PC-9 (cell line): ENCODE measurements at regions not wholly inside any gene's neighbourhood (a gene's known extent, or its start where the extent isn't known, plus 50 kb on each side); places are given as distances from the start of the nearest gene placed in this dataset.

Experiments
- BruUV-seq: library from RNA; stranded (reverse); fragments of 400-500 nt; replicated peaks from 2 replicates; lab custom pipeline; 2021; lab: Mats Ljungman, UMichigan
- CTCF ChIA-PET: fragments of 300-600 bp; sonication (Branson Sonifier 250); formaldehyde crosslinking; loops from one replicate; lab custom pipeline; 2022; ENCODE audit warnings: antibody characterized with exemption; lab: Charles Lee
- POLR2A ChIA-PET: fragments of 300-600 bp; sonication (Branson Sonifier 250); formaldehyde crosslinking; loops from one replicate; lab custom pipeline; 2022; ENCODE audit warnings: antibody characterized with exemption; ENCODE audit not compliant: unreplicated experiment; lab: Charles Lee
- DNase-seq, 2 experiments: peaks; one replicate each; pipeline versions ENCODE4 v3.0.0 to v3.0.0-alpha.2; 2015 to 2022; ENCODE audit warnings: mixed read lengths in 1 of 2
- H2AFZ ChIP-seq: fragments of 200-600 bp; sonication (generic); 2 replicates; pipeline ENCODE4 v1.8.1; 2017; ENCODE audit warnings: antibody characterized with exemption
- H3F3A ChIP-seq: fragments of 200-600 bp; sonication (generic); 2 replicates; pipeline ENCODE4 v1.8.1; 2017; ENCODE audit warnings: antibody characterized with exemption, mild to moderate bottlenecking, low read depth; ENCODE audit not compliant: insufficient read depth
- H3K27ac ChIP-seq: fragments of 200-600 bp; sonication (generic); 2 replicates; pipeline ENCODE4 v1.6.1; 2016; ENCODE audit warnings: mixed run types
- H3K27me3 ChIP-seq: fragments of 200-600 bp; sonication (generic); 2 replicates; pipeline ENCODE4 v1.6.1; 2016; ENCODE audit warnings: low read depth, mixed run types; ENCODE audit not compliant: insufficient read depth
- H3K36me3 ChIP-seq: fragments of 200-600 bp; sonication (generic); 2 replicates; pipeline ENCODE4 v1.6.1; 2016; ENCODE audit warnings: low read depth, mixed run types
- H3K4me1 ChIP-seq: fragments of 200-600 bp; sonication (generic); replicated peaks from 2 replicates; pipeline ENCODE4 v1.6.1; 2016; ENCODE audit warnings: mixed run types; ENCODE audit not compliant: insufficient read depth
- H3K4me2 ChIP-seq: fragments of 200-600 bp; sonication (generic); 2 replicates; pipeline ENCODE4 v1.6.1; 2017; ENCODE audit warnings: mixed run types
- H3K4me3 ChIP-seq: fragments of 200-600 bp; sonication (generic); 2 replicates; pipeline ENCODE4 v1.6.1; 2016; ENCODE audit warnings: mixed run types
- H3K79me2 ChIP-seq: fragments of 200-600 bp; sonication (generic); 2 replicates; pipeline ENCODE4 v1.6.1; 2017; ENCODE audit warnings: low read depth, mixed run types
- H3K9me2 ChIP-seq: fragments of 200-600 bp; sonication (generic); 2 replicates; pipeline ENCODE4 v1.8.1; 2017; ENCODE audit warnings: mild to moderate bottlenecking; ENCODE audit not compliant: insufficient read depth
- H3K9me3 ChIP-seq: fragments of 200-600 bp; sonication (generic); 2 replicates; pipeline ENCODE4 v1.8.1; 2016; ENCODE audit warnings: low read depth; ENCODE audit not compliant: insufficient read depth
- H4K20me1 ChIP-seq: fragments of 200-600 bp; sonication (generic); 2 replicates; pipeline ENCODE4 v1.8.1; 2017; ENCODE audit not compliant: insufficient read depth
- EZH2 ChIP-seq: fragments of 200-600 bp; sonication (generic); IDR thresholded peaks from 2 replicates; pipeline ENCODE4 v1.8.0; 2017; ENCODE audit warnings: antibody characterized with exemption, low read depth
- intact Hi-C: fragments of 100-400 bp; cut with micrococcal nuclease; formaldehyde crosslinking; loops from one replicate; pipeline ENCODE4 v1.10.0; 2022; ENCODE audit not compliant: unreplicated experiment
- TF ChIP-seq, protein P1 (sequence below): fragments of 200-600 bp; sonication (generic); conservative IDR thresholded peaks from 2 replicates; pipeline ENCODE4 v1.6.1; 2017; ENCODE audit warnings: mixed run types, antibody characterized with exemption, mild to moderate bottlenecking, moderate library complexity

DNA sequence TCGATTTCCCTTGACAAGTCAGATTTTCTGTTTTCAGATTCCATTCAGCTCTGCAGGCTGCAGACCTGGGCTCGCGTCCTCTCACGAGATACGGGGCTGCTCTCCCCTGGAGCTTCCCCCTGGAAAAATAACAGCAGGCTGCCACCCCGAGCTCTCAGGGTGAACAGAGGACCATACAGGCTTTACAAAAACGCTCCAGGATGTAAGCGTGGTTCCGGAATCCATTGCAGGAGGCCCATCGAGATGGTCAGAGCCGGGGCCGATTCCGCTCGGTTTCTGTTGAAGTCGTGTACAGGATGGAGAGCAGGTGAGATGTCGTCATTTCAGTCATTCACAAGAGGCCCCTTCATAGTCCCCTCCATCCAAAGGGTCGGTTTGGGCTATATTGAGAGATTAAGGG, 297.7 kb upstream of the IRX4 start:
- no peak overlapping the region for H3K4me3 ChIP-seq
- ChIA-PET POLR2A (no interaction called here), CTCF (no interaction called here)
- H3K4me1 ChIP-seq, result no peaks in the 10 kb centered on the region
- no TSS peak for BruUV-seq
- H3K79me2 ChIP-seq, result no peaks in the 10 kb centered on the region
- H4K20me1 ChIP-seq, result no peaks in the 10 kb centered on the region; the same call in 1 of the 2 replicates
- H3F3A ChIP-seq, result no peaks in the 10 kb centered on the region
- no peak for TF ChIP-seq EZH2
- TF ChIP-seq, protein P1, sequence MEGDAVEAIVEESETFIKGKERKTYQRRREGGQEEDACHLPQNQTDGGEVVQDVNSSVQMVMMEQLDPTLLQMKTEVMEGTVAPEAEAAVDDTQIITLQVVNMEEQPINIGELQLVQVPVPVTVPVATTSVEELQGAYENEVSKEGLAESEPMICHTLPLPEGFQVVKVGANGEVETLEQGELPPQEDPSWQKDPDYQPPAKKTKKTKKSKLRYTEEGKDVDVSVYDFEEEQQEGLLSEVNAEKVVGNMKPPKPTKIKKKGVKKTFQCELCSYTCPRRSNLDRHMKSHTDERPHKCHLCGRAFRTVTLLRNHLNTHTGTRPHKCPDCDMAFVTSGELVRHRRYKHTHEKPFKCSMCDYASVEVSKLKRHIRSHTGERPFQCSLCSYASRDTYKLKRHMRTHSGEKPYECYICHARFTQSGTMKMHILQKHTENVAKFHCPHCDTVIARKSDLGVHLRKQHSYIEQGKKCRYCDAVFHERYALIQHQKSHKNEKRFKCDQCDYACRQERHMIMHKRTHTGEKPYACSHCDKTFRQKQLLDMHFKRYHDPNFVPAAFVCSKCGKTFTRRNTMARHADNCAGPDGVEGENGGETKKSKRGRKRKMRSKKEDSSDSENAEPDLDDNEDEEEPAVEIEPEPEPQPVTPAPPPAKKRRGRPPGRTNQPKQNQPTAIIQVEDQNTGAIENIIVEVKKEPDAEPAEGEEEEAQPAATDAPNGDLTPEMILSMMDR, result no peak
- peaks cover 100% of the 10 kb centered on the region for H3K27me3 ChIP-seq
- no peak overlapping the region for H2AFZ ChIP-seq
- H3K36me3 ChIP-seq, result no peaks in the 10 kb centered on the region
- DNase-seq, result no peak
- no peak overlapping the region for H3K27ac ChIP-seq
- intact Hi-C loops, result no loop called here
- H3K9me3 ChIP-seq, result no peaks in the 10 kb centered on the region
- H3K9me2 ChIP-seq, result no peaks in the 10 kb centered on the region
- no peak overlapping the region for H3K4me2 ChIP-seq

DNA sequence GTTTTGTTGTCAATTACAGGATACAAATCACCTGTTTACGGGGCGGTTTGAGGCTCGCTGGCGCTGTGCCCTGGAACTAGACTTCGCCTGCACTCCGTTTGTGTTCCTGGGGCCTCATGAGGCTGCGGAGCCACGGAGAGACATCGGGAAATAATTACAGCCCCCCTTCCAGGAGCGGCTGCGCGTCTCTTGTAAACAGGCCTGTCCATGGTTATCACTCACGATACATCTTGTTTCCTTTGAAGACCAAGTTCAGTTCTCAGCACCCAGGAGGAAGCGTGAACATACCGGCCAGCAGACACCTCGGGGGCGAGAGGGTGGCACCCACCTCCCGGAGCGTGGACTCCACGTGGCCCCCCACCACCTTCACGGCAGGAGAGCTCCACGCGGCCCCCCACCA, 297.1 kb upstream of the IRX4 start:
- no peak overlapping the region for H3K27ac ChIP-seq
- TF ChIP-seq EZH2, result no peak
- TF ChIP-seq, protein P1, result no peak
- no peaks in the 10 kb centered on the region; the same call in 1 of the 2 replicates for H4K20me1 ChIP-seq
- no peaks in the 10 kb centered on the region for H3K79me2 ChIP-seq
- H3K4me1 ChIP-seq, result no peaks in the 10 kb centered on the region
- intact Hi-C loops, result no loop called here
- H3K9me2 ChIP-seq, result no peaks in the 10 kb centered on the region
- no peak overlapping the region for H3K4me3 ChIP-seq
- ChIA-PET CTCF (no interaction called here), POLR2A (no interaction called here)
- H3K27me3 ChIP-seq, result peaks cover 100% of the 10 kb centered on the region
- DNase-seq, result no peak
- no peak overlapping the region for H3K4me2 ChIP-seq
- no peak overlapping the region for H2AFZ ChIP-seq
- H3K9me3 ChIP-seq, result no peaks in the 10 kb centered on the region
- no TSS peak for BruUV-seq
- H3F3A ChIP-seq, result no peaks in the 10 kb centered on the region
- H3K36me3 ChIP-seq, result no peaks in the 10 kb centered on the region

DNA sequence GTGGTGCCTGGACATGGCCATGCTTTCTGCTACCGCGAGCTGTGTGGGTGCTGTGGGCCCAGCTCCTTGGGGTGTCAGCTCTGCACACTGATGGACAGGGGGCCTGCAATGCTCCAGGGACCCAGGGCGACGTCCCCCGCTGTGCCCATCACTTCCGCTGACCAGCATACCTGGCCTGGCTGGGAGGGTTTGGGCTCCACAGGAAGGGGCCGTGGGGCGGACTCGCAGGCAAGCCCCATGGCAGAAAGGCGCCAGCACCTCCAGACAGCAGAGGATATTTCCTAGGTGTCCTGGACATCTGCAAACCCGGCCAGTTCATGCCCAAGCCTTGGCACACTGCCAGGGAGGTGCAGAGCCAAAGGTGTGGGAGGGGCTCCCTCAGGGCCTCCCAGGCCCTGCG, 295.8 kb upstream of the IRX4 start:
- Histone ChIP-seq H3K4me2 (no peak overlapping the region), H4K20me1 (no peaks in the 10 kb centered on the region; the same call in 1 of the 2 replicates), H3K27me3 (peaks cover 100% of the 10 kb centered on the region), H3K27ac (no peak overlapping the region), H2AFZ (no peak overlapping the region), H3K4me1 (no peaks in the 10 kb centered on the region), H3F3A (no peaks in the 10 kb centered on the region), H3K9me2 (no peaks in the 10 kb centered on the region), H3K9me3 (no peaks in the 10 kb centered on the region), H3K79me2 (no peaks in the 10 kb centered on the region), H3K4me3 (no peak overlapping the region), H3K36me3 (no peaks in the 10 kb centered on the region)
- no peak for TF ChIP-seq EZH2
- TF ChIP-seq, protein P1, result no peak
- ChIA-PET POLR2A (no interaction called here), CTCF (no interaction called here)
- intact Hi-C loops, result no loop called here
- BruUV-seq, result no TSS peak
- no peak for DNase-seq
